Neural cell (in vitro differentiated cells): ENCODE measurements at regions not wholly inside any gene's neighbourhood (a gene's known extent, or its start where the extent isn't known, plus 50 kb on each side); places are given as distances from the start of the nearest gene placed in this dataset.

Experiments used
- H2AFZ ChIP-seq: fragments of 200-600, 300-800 bp; sonication (generic), shearing (Covaris generic); 2 replicates; pipeline ENCODE4 v1.6.0; 2014; ENCODE audit warnings: low read depth, mild to moderate bottlenecking, antibody characterized with exemption, low read length, moderate library complexity
- H3F3A ChIP-seq: fragments of 200-600 bp; shearing (Covaris generic); 2 replicates; pipeline ENCODE4 v1.6.1; 2016; ENCODE audit warnings: mild to moderate bottlenecking, moderate library complexity, mixed read lengths, antibody characterized with exemption, low read length; ENCODE audit not compliant: insufficient read depth, poor library complexity, severe bottlenecking
- H3K27ac ChIP-seq: fragments of 200-600, 300-800 bp; sonication (generic), shearing (Covaris generic); 2 replicates; pipeline ENCODE4 v1.5.1; 2014; ENCODE audit warnings: mild to moderate bottlenecking, low read length, moderate library complexity
- H3K27me3 ChIP-seq: fragments of 300-800, 200-600 bp; sonication (generic), shearing (Covaris generic); 2 replicates; pipeline ENCODE4 v1.6.0; 2014; ENCODE audit warnings: mild to moderate bottlenecking, low read depth, low read length, moderate library complexity; ENCODE audit not compliant: insufficient read depth
- H3K36me3 ChIP-seq: fragments of 300-800, 200-600 bp; sonication (generic), shearing (Covaris generic); 2 replicates; pipeline ENCODE4 v1.5.1; 2014; ENCODE audit warnings: mild to moderate bottlenecking, antibody characterized with exemption, low read length, moderate library complexity; ENCODE audit not compliant: insufficient read depth
- H3K4me2 ChIP-seq: fragments of 300-800, 200-600 bp; sonication (generic), shearing (Covaris generic); 2 replicates; pipeline ENCODE4 v1.6.0; 2014; ENCODE audit warnings: mild to moderate bottlenecking, low read length
- H3K4me3 ChIP-seq: fragments of 300-800, 200-600 bp; sonication (generic), shearing (Covaris generic); 2 replicates; pipeline ENCODE4 v1.5.1; 2014; ENCODE audit warnings: mild to moderate bottlenecking, low read length, moderate library complexity
- H3K79me2 ChIP-seq: fragments of 200-600 bp; shearing (Covaris generic); replicated peaks from 2 replicates; pipeline ENCODE4 v1.6.0; 2014; ENCODE audit warnings: mild to moderate bottlenecking, low read length, moderate library complexity; ENCODE audit not compliant: insufficient read depth
- H3K9ac ChIP-seq: fragments of 300-800, 200-600 bp; sonication (generic), shearing (Covaris generic); 2 replicates; pipeline ENCODE4 v1.6.1; 2016; ENCODE audit warnings: mild to moderate bottlenecking, low read length, mixed read lengths
- H3K9me2 ChIP-seq: fragments of 200-600 bp; shearing (Covaris generic); 2 replicates; pipeline ENCODE4 v1.6.1; 2016; ENCODE audit warnings: mild to moderate bottlenecking, low read length, mixed read lengths; ENCODE audit not compliant: insufficient read depth
- H3K9me3 ChIP-seq: fragments of 200-600, 300-800 bp; sonication (generic), shearing (Covaris generic); 2 replicates; pipeline ENCODE4 v1.6.1; 2016; ENCODE audit warnings: mild to moderate bottlenecking, mixed run types, low read length, moderate library complexity, mixed read lengths
- H4K20me1 ChIP-seq: fragments of 200-600 bp; shearing (Covaris generic); 2 replicates; pipeline ENCODE4 v1.6.1; 2016; ENCODE audit warnings: mild to moderate bottlenecking, mixed run types; ENCODE audit not compliant: insufficient read depth
- EP300 ChIP-seq: fragments of 450-650 bp; conservative IDR thresholded peaks from 2 replicates; pipeline ENCODE4 v1.6.1; 2014; ENCODE audit warnings: antibody characterized with exemption, mild to moderate bottlenecking, moderate library complexity; ENCODE audit not compliant: poor library complexity, severe bottlenecking
- EZH2 ChIP-seq: fragments of 200-600, 300-800 bp; shearing (Covaris generic), sonication (generic); IDR thresholded peaks from 2 replicates; pipeline ENCODE4 v1.6.1; 2014; ENCODE audit warnings: antibody characterized with exemption, low read length, borderline replicate concordance, mild to moderate bottlenecking; ENCODE audit not compliant: insufficient read depth, poor library complexity, severe bottlenecking
- POLR2AphosphoS5 ChIP-seq: IDR thresholded peaks from 2 replicates; pipeline ENCODE4 v1.6.1; 2012
- RAD21 ChIP-seq: fragments of 450-650 bp; conservative IDR thresholded peaks from 2 replicates; pipeline ENCODE4 v1.6.1; 2014; ENCODE audit warnings: antibody characterized with exemption, mild to moderate bottlenecking, moderate library complexity
- SMC3 ChIP-seq: fragments of 450-650 bp; conservative IDR thresholded peaks from 2 replicates; pipeline ENCODE4 v1.6.1; 2014; ENCODE audit warnings: antibody characterized with exemption, mild to moderate bottlenecking, moderate library complexity; ENCODE audit not compliant: poor library complexity
- TAF1 ChIP-seq: IDR thresholded peaks from 2 replicates; pipeline ENCODE4 v1.6.1; 2012; ENCODE audit warnings: low read depth
- TF ChIP-seq, protein P1 (sequence below): fragments of 450-650 bp; IDR thresholded peaks from 2 replicates; pipeline ENCODE4 v1.5.1; 2014; ENCODE audit warnings: antibody characterized with exemption, mild to moderate bottlenecking, moderate library complexity; ENCODE audit not compliant: poor library complexity, severe bottlenecking
- TF ChIP-seq, protein P2 (sequence below): IDR thresholded peaks from 2 replicates; pipeline ENCODE4 v1.6.1; 2012; ENCODE audit warnings: borderline replicate concordance

DNA sequence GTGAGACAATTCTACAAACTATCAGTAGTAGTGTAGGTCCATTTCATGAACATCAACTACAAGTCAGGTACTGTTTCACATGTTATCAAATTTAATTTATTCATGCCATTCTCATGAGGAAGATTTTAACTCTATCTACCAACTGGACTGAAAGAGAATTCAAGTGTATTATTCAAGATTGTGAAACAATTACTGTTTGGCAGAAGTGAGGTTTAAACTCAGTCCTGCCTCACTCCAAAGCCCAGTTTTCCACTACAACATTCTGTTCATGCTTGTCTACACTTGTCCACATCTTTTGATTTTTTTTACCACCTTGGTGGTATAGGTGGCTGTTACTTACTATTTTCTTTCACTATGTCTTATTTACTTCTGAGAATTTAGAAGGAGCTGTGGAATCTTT lies 272.9 kb downstream of the TGFB2 start:
- Histone ChIP-seq H3K79me2 (no peaks in the 10 kb centered on the region), H3K9me3 (no peaks in the 10 kb centered on the region), H3K27ac (no peak overlapping the region), H3F3A (no peaks in the 10 kb centered on the region), H2AFZ (no peak overlapping the region), H3K9me2 (no peaks in the 10 kb centered on the region), H3K4me2 (no peak overlapping the region), H3K9ac (no peak overlapping the region), H3K4me3 (no peak overlapping the region), H3K27me3 (no peaks in the 10 kb centered on the region), H3K36me3 (no peaks in the 10 kb centered on the region), H4K20me1 (no peaks in the 10 kb centered on the region)
- TF ChIP-seq, protein P1, sequence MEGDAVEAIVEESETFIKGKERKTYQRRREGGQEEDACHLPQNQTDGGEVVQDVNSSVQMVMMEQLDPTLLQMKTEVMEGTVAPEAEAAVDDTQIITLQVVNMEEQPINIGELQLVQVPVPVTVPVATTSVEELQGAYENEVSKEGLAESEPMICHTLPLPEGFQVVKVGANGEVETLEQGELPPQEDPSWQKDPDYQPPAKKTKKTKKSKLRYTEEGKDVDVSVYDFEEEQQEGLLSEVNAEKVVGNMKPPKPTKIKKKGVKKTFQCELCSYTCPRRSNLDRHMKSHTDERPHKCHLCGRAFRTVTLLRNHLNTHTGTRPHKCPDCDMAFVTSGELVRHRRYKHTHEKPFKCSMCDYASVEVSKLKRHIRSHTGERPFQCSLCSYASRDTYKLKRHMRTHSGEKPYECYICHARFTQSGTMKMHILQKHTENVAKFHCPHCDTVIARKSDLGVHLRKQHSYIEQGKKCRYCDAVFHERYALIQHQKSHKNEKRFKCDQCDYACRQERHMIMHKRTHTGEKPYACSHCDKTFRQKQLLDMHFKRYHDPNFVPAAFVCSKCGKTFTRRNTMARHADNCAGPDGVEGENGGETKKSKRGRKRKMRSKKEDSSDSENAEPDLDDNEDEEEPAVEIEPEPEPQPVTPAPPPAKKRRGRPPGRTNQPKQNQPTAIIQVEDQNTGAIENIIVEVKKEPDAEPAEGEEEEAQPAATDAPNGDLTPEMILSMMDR, result no peak
- TF ChIP-seq RAD21, result no peak

DNA sequence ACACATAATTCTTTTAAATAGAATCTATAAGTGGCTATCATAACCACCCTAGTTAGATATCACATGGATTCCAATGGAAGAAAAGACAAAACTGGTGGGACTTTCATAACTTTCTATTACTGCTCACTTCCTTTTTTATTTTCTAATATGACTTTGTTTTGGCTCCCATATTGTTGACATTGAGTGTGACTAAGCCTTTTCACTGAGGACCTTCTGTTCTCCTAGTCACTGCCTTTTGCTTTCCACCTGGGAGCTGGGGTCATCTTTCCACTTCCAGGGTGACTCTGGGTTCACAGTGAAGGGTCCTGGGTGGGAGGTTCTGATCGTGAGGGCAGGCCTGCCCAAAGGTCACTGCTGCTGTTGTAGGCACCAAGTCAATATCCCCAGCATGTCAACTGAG lies 275.8 kb downstream of the TGFB2 start:
- H3K4me3 ChIP-seq, result no peak overlapping the region
- H3K27ac ChIP-seq, result no peak overlapping the region
- H3K9me3 ChIP-seq, result no peaks in the 10 kb centered on the region
- TF ChIP-seq, protein P2, sequence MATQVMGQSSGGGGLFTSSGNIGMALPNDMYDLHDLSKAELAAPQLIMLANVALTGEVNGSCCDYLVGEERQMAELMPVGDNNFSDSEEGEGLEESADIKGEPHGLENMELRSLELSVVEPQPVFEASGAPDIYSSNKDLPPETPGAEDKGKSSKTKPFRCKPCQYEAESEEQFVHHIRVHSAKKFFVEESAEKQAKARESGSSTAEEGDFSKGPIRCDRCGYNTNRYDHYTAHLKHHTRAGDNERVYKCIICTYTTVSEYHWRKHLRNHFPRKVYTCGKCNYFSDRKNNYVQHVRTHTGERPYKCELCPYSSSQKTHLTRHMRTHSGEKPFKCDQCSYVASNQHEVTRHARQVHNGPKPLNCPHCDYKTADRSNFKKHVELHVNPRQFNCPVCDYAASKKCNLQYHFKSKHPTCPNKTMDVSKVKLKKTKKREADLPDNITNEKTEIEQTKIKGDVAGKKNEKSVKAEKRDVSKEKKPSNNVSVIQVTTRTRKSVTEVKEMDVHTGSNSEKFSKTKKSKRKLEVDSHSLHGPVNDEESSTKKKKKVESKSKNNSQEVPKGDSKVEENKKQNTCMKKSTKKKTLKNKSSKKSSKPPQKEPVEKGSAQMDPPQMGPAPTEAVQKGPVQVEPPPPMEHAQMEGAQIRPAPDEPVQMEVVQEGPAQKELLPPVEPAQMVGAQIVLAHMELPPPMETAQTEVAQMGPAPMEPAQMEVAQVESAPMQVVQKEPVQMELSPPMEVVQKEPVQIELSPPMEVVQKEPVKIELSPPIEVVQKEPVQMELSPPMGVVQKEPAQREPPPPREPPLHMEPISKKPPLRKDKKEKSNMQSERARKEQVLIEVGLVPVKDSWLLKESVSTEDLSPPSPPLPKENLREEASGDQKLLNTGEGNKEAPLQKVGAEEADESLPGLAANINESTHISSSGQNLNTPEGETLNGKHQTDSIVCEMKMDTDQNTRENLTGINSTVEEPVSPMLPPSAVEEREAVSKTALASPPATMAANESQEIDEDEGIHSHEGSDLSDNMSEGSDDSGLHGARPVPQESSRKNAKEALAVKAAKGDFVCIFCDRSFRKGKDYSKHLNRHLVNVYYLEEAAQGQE, result no peak
- TF ChIP-seq EP300 (no peak), EZH2 (no peak), SMC3 (no peak), POLR2AphosphoS5 (no peak), TAF1 (no peak)
- TF ChIP-seq, protein P1, result no peak
- H3F3A ChIP-seq, result no peaks in the 10 kb centered on the region
- no peaks in the 10 kb centered on the region for H3K36me3 ChIP-seq
- no peaks in the 10 kb centered on the region for H3K27me3 ChIP-seq
- H3K9ac ChIP-seq, result no peak overlapping the region
- no peaks in the 10 kb centered on the region for H3K9me2 ChIP-seq
- no peaks in the 10 kb centered on the region for H3K79me2 ChIP-seq
- no peak overlapping the region for H3K4me2 ChIP-seq
- H4K20me1 ChIP-seq, result no peaks in the 10 kb centered on the region
- no peak overlapping the region for H2AFZ ChIP-seq
